ENCODE measurements at regions not wholly inside any gene's neighbourhood (a gene's known extent, or its start where the extent isn't known, plus 50 kb on each side); places are given as distances from the start of the nearest gene placed in this dataset.

GRCh38 chr2:128788636-128789220 is 470.1 kb upstream of the HS6ST1 start:
- TF ChIP-seq CTCF (conservative IDR thresholded peaks at IDR 0.05 in 1 of 2, IDR thresholded peaks at IDR 0.05 in 1 of 2; ENCODE audit: low read depth in 1 of 2, low read length in 2 of 2) (no peak), EZH2 (IDR thresholded peaks at IDR 0.05; ENCODE audit: low read length, missing control alignments) (no peak)
